GM21576 (cell line): ENCODE measurements at regions not wholly inside any gene's neighbourhood (a gene's known extent, or its start where the extent isn't known, plus 50 kb on each side); places are given as distances from the start of the nearest gene placed in this dataset.
A peak's percentile ranks its signal among the peaks of the same experiment; 100 is the strongest.

ENCODE experiments used
- ATAC-seq: cut with Tn5 transposase; IDR thresholded peaks from one replicate; pipeline ENCODE4 v1.9.1; 2021; ENCODE audit warnings: mild to moderate bottlenecking, moderate library complexity; ENCODE audit not compliant: unreplicated experiment

- ATAC-seq = no peak
These were observed 964.7 kb downstream of the TUSC7 start for GRCh38 chr3:117674321-117674720.

- ATAC-seq = no peak
These were observed 972.0 kb downstream of the TUSC7 start for GRCh38 chr3:117681619-117682018.

GRCh38 chr3:117687096-117687495 is 977.5 kb downstream of the TUSC7 start:
- no peak for ATAC-seq

- no peak for ATAC-seq
These were observed 979.0 kb downstream of the TUSC7 start for GRCh38 chr3:117688583-117688982.

- no peak for ATAC-seq
These were observed 981.9 kb downstream of the TUSC7 start for GRCh38 chr3:117691526-117691925.

GRCh38 chr3:117692416-117692995 is 982.9 kb downstream of the TUSC7 start:
- no peak for ATAC-seq

GRCh38 chr3:117695321-117695720 is 985.7 kb downstream of the TUSC7 start:
- no peak for ATAC-seq

GRCh38 chr3:117695871-117696645 is 986.5 kb downstream of the TUSC7 start:
- ATAC-seq = no peak

GRCh38 chr3:117696851-117697407 is 987.4 kb downstream of the TUSC7 start:
- ATAC-seq = no peak

GRCh38 chr3:117699058-117699457 is 989.5 kb downstream of the TUSC7 start:
- ATAC-seq = no peak

- ATAC-seq = no peak
These were observed 991.2 kb downstream of the TUSC7 start for GRCh38 chr3:117700573-117701360.

- no peak for ATAC-seq
These were observed 995.4 kb downstream of the TUSC7 start for GRCh38 chr3:117705011-117705410.

GRCh38 chr3:117706037-117706436 is 996.5 kb downstream of the TUSC7 start:
- ATAC-seq = no peak

- no peak for ATAC-seq
These were observed 997.2 kb downstream of the TUSC7 start for GRCh38 chr3:117706756-117707155.

- ATAC-seq = no peak
These were observed 999.0 kb downstream of the TUSC7 start for GRCh38 chr3:117708601-117709000.

- no peak for ATAC-seq
These were observed 999.5 kb downstream of the TUSC7 start for GRCh38 chr3:117709108-117709507.

GRCh38 chr3:117710501-117710900 is 1000.9 kb downstream of the TUSC7 start:
- no peak for ATAC-seq

- ATAC-seq = no peak
These were observed 1009.8 kb downstream of the TUSC7 start for GRCh38 chr3:117719316-117719926.

GRCh38 chr3:117721866-117722265 is 1012.3 kb downstream of the TUSC7 start:
- no peak for ATAC-seq

GRCh38 chr3:117722856-117723255 is 1013.3 kb downstream of the TUSC7 start:
- peak; percentile 78 for ATAC-seq

GRCh38 chr3:117723825-117724224 is 1014.2 kb downstream of the TUSC7 start:
- ATAC-seq = no peak
